ENCODE measurements at regions not wholly inside any gene's neighbourhood (a gene's known extent, or its start where the extent isn't known, plus 50 kb on each side); places are given as distances from the start of the nearest gene placed in this dataset.

- TF ChIP-seq CTCF (IDR thresholded peaks at IDR 0.05; ENCODE audit: low read length) (no peak), EZH2phosphoT487 (IDR thresholded peaks at IDR 0.05; ENCODE audit: low read length) (no peak), EZH2 (optimal IDR thresholded peaks at IDR 0.05; ENCODE audit: low read depth, low read length) (no peak)
- Histone ChIP-seq H3K27ac (ENCODE audit: low read length) (no peak overlapping the region), H3K4me2 (ENCODE audit: low read depth, low read length) (no peak overlapping the region)
Observed at GRCh38 chr1:238469146-238469631, 578.5 kb upstream of the ZP4 start.

GRCh38 chr1:238468068-238468467 lies 577.3 kb upstream of the ZP4 start:
- Histone ChIP-seq H2AFZ (ENCODE audit: low read length) (no peak overlapping the region), H3K9me2 (replicated peaks; ENCODE audit: insufficient read depth, low read length) (no peaks in the 10 kb centered on the region), H3K79me2 (ENCODE audit: low read length) (no peaks in the 10 kb centered on the region), H3F3A (ENCODE audit: insufficient read depth, low read length) (no peaks in the 10 kb centered on the region), H3K9me3 (replicated peaks; ENCODE audit: insufficient read depth, low read length) (no peaks in the 10 kb centered on the region), H4K20me1 (ENCODE audit: insufficient read depth, low read length) (no peaks in the 10 kb centered on the region), H3K4me2 (ENCODE audit: low read depth, low read length) (no peak overlapping the region), H3K36me3 (replicated peaks; ENCODE audit: insufficient read depth, low read length) (no peaks in the 10 kb centered on the region), H3K9ac (ENCODE audit: low read length) (no peak overlapping the region), H3K27ac (ENCODE audit: low read length) (no peak overlapping the region), H3K27me3 (replicated peaks; ENCODE audit: insufficient read depth, low read length) (no peaks in the 10 kb centered on the region), H3K4me3 (ENCODE audit: low read length) (no peak overlapping the region), H3K4me1 (ENCODE audit: low read length) (no peaks in the 10 kb centered on the region)
- no peak for DNase-seq
- no peak for TF ChIP-seq EZH2phosphoT487 (IDR thresholded peaks at IDR 0.05; ENCODE audit: low read length)
- no peak for TF ChIP-seq EZH2 (optimal IDR thresholded peaks at IDR 0.05; ENCODE audit: low read depth, low read length)
- TF ChIP-seq CTCF (IDR thresholded peaks at IDR 0.05; ENCODE audit: low read length) = no peak

More at GRCh38 chr1:238469146-238469631, 578.5 kb upstream of the ZP4 start:
- DNase-seq = no peak
- no peak overlapping the region for H3K9ac ChIP-seq (ENCODE audit: low read length)
- no peak overlapping the region for H2AFZ ChIP-seq (ENCODE audit: low read length)
- H3K4me3 ChIP-seq (ENCODE audit: low read length) = no peak overlapping the region
- no peaks in the 10 kb centered on the region for H3K27me3 ChIP-seq (replicated peaks; ENCODE audit: insufficient read depth, low read length)
- H3K79me2 ChIP-seq (ENCODE audit: low read length) = no peaks in the 10 kb centered on the region
- H4K20me1 ChIP-seq (ENCODE audit: insufficient read depth, low read length) = no peaks in the 10 kb centered on the region
- no peaks in the 10 kb centered on the region for H3K4me1 ChIP-seq (ENCODE audit: low read length)
- H3K9me2 ChIP-seq (replicated peaks; ENCODE audit: insufficient read depth, low read length) = no peaks in the 10 kb centered on the region
- H3K9me3 ChIP-seq (replicated peaks; ENCODE audit: insufficient read depth, low read length) = no peaks in the 10 kb centered on the region
- H3F3A ChIP-seq (ENCODE audit: insufficient read depth, low read length) = no peaks in the 10 kb centered on the region
- H3K36me3 ChIP-seq (replicated peaks; ENCODE audit: insufficient read depth, low read length) = no peaks in the 10 kb centered on the region

- Histone ChIP-seq H3K27ac (ENCODE audit: low read length) (no peak overlapping the region), H3K27me3 (replicated peaks; ENCODE audit: insufficient read depth, low read length) (no peaks in the 10 kb centered on the region), H3F3A (ENCODE audit: insufficient read depth, low read length) (no peaks in the 10 kb centered on the region), H3K9ac (ENCODE audit: low read length) (no peak overlapping the region), H4K20me1 (ENCODE audit: insufficient read depth, low read length) (no peaks in the 10 kb centered on the region), H2AFZ (ENCODE audit: low read length) (no peak overlapping the region), H3K9me2 (replicated peaks; ENCODE audit: insufficient read depth, low read length) (no peaks in the 10 kb centered on the region), H3K4me2 (ENCODE audit: low read depth, low read length) (no peak overlapping the region), H3K79me2 (ENCODE audit: low read length) (no peaks in the 10 kb centered on the region), H3K4me1 (ENCODE audit: low read length) (no peaks in the 10 kb centered on the region), H3K36me3 (replicated peaks; ENCODE audit: insufficient read depth, low read length) (no peaks in the 10 kb centered on the region), H3K9me3 (replicated peaks; ENCODE audit: insufficient read depth, low read length) (no peaks in the 10 kb centered on the region), H3K4me3 (ENCODE audit: low read length) (no peak overlapping the region)
- TF ChIP-seq CTCF (IDR thresholded peaks at IDR 0.05; ENCODE audit: low read length) (no peak), EZH2 (optimal IDR thresholded peaks at IDR 0.05; ENCODE audit: low read depth, low read length) (no peak), EZH2phosphoT487 (IDR thresholded peaks at IDR 0.05; ENCODE audit: low read length) (no peak)
- no peak for DNase-seq
Observed at GRCh38 chr1:238466459-238466858, 575.7 kb upstream of the ZP4 start.

All from MM.1S (cell line).